Astrocyte of the spinal cord (primary cell): ENCODE measurements at regions not wholly inside any gene's neighbourhood (a gene's known extent, or its start where the extent isn't known, plus 50 kb on each side); places are given as distances from the start of the nearest gene placed in this dataset.
A peak's percentile ranks its signal among the peaks of the same experiment; 100 is the strongest.

Experiments used
- DNase-seq: peaks from one replicate; pipeline ENCODE4 v3.0.0; 2011; ENCODE audit warnings: low read depth, low spot score
- H3K4me3 ChIP-seq: 2 replicates; pipeline ENCODE4 v1.5.1; 2011; ENCODE audit warnings: low read depth, mild to moderate bottlenecking, low read length, moderate library complexity
- CTCF ChIP-seq: IDR thresholded peaks from 2 replicates; pipeline ENCODE4 v1.5.1; 2012; ENCODE audit warnings: low read depth, mild to moderate bottlenecking, low read length, inconsistent platforms
- in situ Hi-C: cut with HindIII; loops from 2 replicates; pipeline ENCODE4 v1.10.0; 2017; ENCODE audit warnings: low sequenced_read_pairs

DNA sequence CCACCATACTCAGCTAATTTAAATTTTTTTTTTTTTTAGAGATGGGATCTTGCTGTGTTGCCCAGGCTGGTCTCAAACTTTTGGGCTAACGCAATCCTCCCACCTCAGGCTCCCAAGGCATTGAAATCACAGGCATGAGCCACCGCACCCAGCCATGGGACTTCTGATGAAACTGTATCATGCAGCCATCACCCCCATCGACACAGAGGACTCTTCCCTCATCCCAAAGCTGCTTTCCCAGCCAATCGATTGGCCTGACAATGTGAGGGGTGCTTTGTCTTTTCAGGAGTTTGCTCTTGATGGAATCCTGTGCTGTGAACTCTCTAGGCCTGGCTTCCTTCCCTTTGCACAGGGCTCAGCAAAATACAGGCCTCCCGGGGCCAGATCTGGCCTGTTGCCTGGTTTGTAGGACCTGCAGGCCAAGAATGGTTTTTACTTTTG, 59.6 kb upstream of the NCOR2 start:
- in situ Hi-C loops = no loop called here
- H3K4me3 ChIP-seq = no peak overlapping the region
- DNase-seq = peak; percentile 87
- no peak for TF ChIP-seq CTCF

- TF ChIP-seq CTCF = no peak
- H3K4me3 ChIP-seq = no peak overlapping the region
- in situ Hi-C loops = no loop called here
- peak; percentile 80 for DNase-seq
These were observed 58.7 kb upstream of the NCOR2 start for GRCh38 chr12:124625867-124626675.

- no peak for DNase-seq
- in situ Hi-C loops = no loop called here
- TF ChIP-seq CTCF = no peak
- H3K4me3 ChIP-seq = no peak overlapping the region
These were observed 57.4 kb upstream of the NCOR2 start for GRCh38 chr12:124624823-124625222.

- in situ Hi-C loops = no loop called here
- no peak for TF ChIP-seq CTCF
- DNase-seq = no peak
- H3K4me3 ChIP-seq = no peak overlapping the region
These were observed 56.1 kb upstream of the NCOR2 start for GRCh38 chr12:124623344-124624035.

- no peak for TF ChIP-seq CTCF
- in situ Hi-C loops = no loop called here
- DNase-seq = no peak
- H3K4me3 ChIP-seq = no peak overlapping the region
These were observed 55.4 kb upstream of the NCOR2 start for GRCh38 chr12:124622764-124623163.

DNA sequence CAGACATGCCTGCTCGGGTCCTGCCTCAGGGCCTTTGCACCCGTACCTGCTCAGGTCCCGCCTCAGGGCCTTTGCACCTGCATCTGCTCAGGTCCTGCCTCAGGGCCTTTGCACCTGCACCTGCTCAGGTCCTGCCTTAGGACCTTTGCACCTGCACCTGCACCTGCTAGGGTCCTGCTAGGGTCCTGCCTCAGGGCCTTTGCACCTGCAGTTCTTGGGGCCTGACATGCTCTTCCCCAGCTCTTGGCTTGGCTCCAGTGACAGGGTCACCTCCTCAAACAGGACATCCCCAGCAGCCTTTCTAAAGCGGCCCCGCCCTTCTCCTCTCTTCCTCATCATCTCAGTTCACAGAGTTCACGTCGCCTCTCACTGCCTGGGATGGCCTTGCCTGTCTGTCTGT, 54.9 kb upstream of the NCOR2 start:
- in situ Hi-C loops = no loop called here
- no peak overlapping the region for H3K4me3 ChIP-seq
- no peak for TF ChIP-seq CTCF
- no peak for DNase-seq
